ENCODE measurements at regions not wholly inside any gene's neighbourhood (a gene's known extent, or its start where the extent isn't known, plus 50 kb on each side); places are given as distances from the start of the nearest gene placed in this dataset.

- DNase-seq: no peak
These were observed 68.9 kb downstream of the NCR2 start for GRCh38 chr6:41404182-41404845.

GRCh38 chr6:41405941-41406727, 70.7 kb downstream of the NCR2 start:
- DNase-seq: no peak

- no peak for DNase-seq
These were observed 71.5 kb downstream of the NCR2 start for GRCh38 chr6:41406728-41407489.

- DNase-seq: no peak
These were observed 73.2 kb downstream of the NCR2 start for GRCh38 chr6:41408576-41408975.

GRCh38 chr6:41408982-41409381, 73.6 kb downstream of the NCR2 start:
- DNase-seq: no peak

- DNase-seq: no peak
These were observed 74.1 kb downstream of the NCR2 start for GRCh38 chr6:41409489-41409888.

- DNase-seq: no peak
These were observed 76.6 kb downstream of the NCR2 start for GRCh38 chr6:41411961-41412360.

GRCh38 chr6:41413250-41413649, 77.8 kb downstream of the NCR2 start:
- DNase-seq: no peak

GRCh38 chr6:41416501-41416837, 81.1 kb downstream of the NCR2 start:
- DNase-seq: no peak

GRCh38 chr6:41418741-41419140, 83.3 kb downstream of the NCR2 start:
- DNase-seq: no peak

- no peak for DNase-seq
These were observed 84.0 kb downstream of the NCR2 start for GRCh38 chr6:41419385-41419784.

- no peak for DNase-seq
These were observed 84.8 kb downstream of the NCR2 start for GRCh38 chr6:41420186-41420585.

GRCh38 chr6:41422161-41422560, 86.8 kb downstream of the NCR2 start:
- DNase-seq: no peak

- no peak for DNase-seq
These were observed 87.6 kb downstream of the NCR2 start for GRCh38 chr6:41423002-41423401.

GRCh38 chr6:41424370-41425058, 89.1 kb downstream of the NCR2 start:
- peak; percentile 96 for DNase-seq

- no peak for DNase-seq
These were observed 90.1 kb downstream of the NCR2 start for GRCh38 chr6:41425511-41425910.

GRCh38 chr6:41426438-41426851, 91.0 kb downstream of the NCR2 start:
- no peak for DNase-seq

- DNase-seq: no peak
These were observed 91.7 kb downstream of the NCR2 start for GRCh38 chr6:41426888-41427641.

GRCh38 chr6:41427642-41428335, 92.4 kb downstream of the NCR2 start:
- peak; percentile 81 for DNase-seq

- DNase-seq: no peak
These were observed 93.1 kb downstream of the NCR2 start for GRCh38 chr6:41428336-41428995.

- DNase-seq: no peak
These were observed 93.6 kb downstream of the NCR2 start for GRCh38 chr6:41428996-41429421.

Data from NCI-H510A treated with DMSO at 0.1 percent for 48 hours (cell line).